GM19372 (cell line): ENCODE measurements at regions not wholly inside any gene's neighbourhood (a gene's known extent, or its start where the extent isn't known, plus 50 kb on each side); places are given as distances from the start of the nearest gene placed in this dataset.
"Not testable (repeated sequence)": the region's sequence is repeated elsewhere in the genome, so short reads cannot be mapped to it uniquely, and the experiment has no call there.

Experiments
- ATAC-seq: cut with Tn5 transposase; IDR thresholded peaks from one replicate; pipeline ENCODE4 v1.9.1; 2021; ENCODE audit warnings: mild to moderate bottlenecking, low read depth, moderate library complexity; ENCODE audit not compliant: unreplicated experiment

GRCh38 chr5:60147791-60148190, 254.3 kb upstream of the PDE4D start:
- ATAC-seq: no peak

GRCh38 chr5:60143942-60144549, 250.5 kb upstream of the PDE4D start:
- ATAC-seq: no peak

GRCh38 chr5:60141119-60141518, 247.6 kb upstream of the PDE4D start:
- no peak for ATAC-seq

- no peak for ATAC-seq
Measured at GRCh38 chr5:60136841-60137240, 243.3 kb upstream of the PDE4D start.

GRCh38 chr5:60131504-60131903, 238.0 kb upstream of the PDE4D start:
- ATAC-seq: no peak

GRCh38 chr5:60125636-60126035, 232.1 kb upstream of the PDE4D start:
- ATAC-seq: no peak

GRCh38 chr5:60102961-60103693, 209.6 kb upstream of the PDE4D start:
- ATAC-seq: no peak

- no peak for ATAC-seq
Measured at GRCh38 chr5:60101573-60101972, 208.0 kb upstream of the PDE4D start.

GRCh38 chr5:60092671-60093422, 199.3 kb upstream of the PDE4D start:
- no peak for ATAC-seq

GRCh38 chr5:60086583-60086982, 193.1 kb upstream of the PDE4D start:
- no peak for ATAC-seq

GRCh38 chr5:60084226-60084625, 190.7 kb upstream of the PDE4D start:
- no peak for ATAC-seq

- no peak for ATAC-seq
Measured at GRCh38 chr5:60077292-60077691, 183.8 kb upstream of the PDE4D start.

- no peak for ATAC-seq
Measured at GRCh38 chr5:60076746-60077145, 183.2 kb upstream of the PDE4D start.

GRCh38 chr5:60066502-60066901, 173.0 kb upstream of the PDE4D start:
- no peak for ATAC-seq

GRCh38 chr5:60060389-60060788, 166.9 kb upstream of the PDE4D start:
- no peak for ATAC-seq

GRCh38 chr5:60056191-60056590, 162.7 kb upstream of the PDE4D start:
- ATAC-seq: no peak

GRCh38 chr5:60055168-60055567, 161.6 kb upstream of the PDE4D start:
- no peak for ATAC-seq

- not testable (repeated sequence) for ATAC-seq
Measured at GRCh38 chr5:60041996-60042664, 148.6 kb upstream of the PDE4D start.

GRCh38 chr5:60041508-60041907, 148.0 kb upstream of the PDE4D start:
- not testable (repeated sequence) for ATAC-seq

- no peak for ATAC-seq
Measured at GRCh38 chr5:60036192-60036938, 142.8 kb upstream of the PDE4D start.
